HCT116 (cell line): ENCODE measurements at regions not wholly inside any gene's neighbourhood (a gene's known extent, or its start where the extent isn't known, plus 50 kb on each side); places are given as distances from the start of the nearest gene placed in this dataset.

Experiments used
- ATAC-seq: fragments of 200-7000 bp; cut with Tn5 transposase; 2 replicates; pipeline ENCODE4 v1.9.1; 2020; ENCODE audit warnings: mild to moderate bottlenecking, moderate library complexity
- BruUV-seq: library from RNA; stranded (reverse); fragments of 400-500 nt; replicated peaks from 2 replicates; lab custom pipeline; 2021; lab: Mats Ljungman, UMichigan
- CTCF ChIA-PET: fragments of 300-600 bp; sonication (Branson Sonifier 250); formaldehyde crosslinking; loops from one replicate; lab custom pipeline; 2021; ENCODE audit warnings: antibody characterized with exemption; lab: Charles Lee
- POLR2A ChIA-PET: fragments of 300-600, 350-600 bp; sonication (Branson Sonifier 250); formaldehyde crosslinking; loops from one replicate; lab custom pipeline; 2021; ENCODE audit warnings: antibody characterized with exemption; lab: Charles Lee
- RAD21 ChIA-PET, 2 experiments: fragments of 300-600 bp; sonication (Branson Sonifier 250); formaldehyde crosslinking; loops; one replicate each; lab custom pipeline; 2023; ENCODE audit warnings: low total read pairs in 2 of 2; ENCODE audit not compliant: uncharacterized antibody in 2 of 2, unreplicated experiment in 2 of 2, low non-redundant PET in 1 of 2; lab: Charles Lee
- DNase-seq: peaks from one replicate; pipeline ENCODE4 v3.0.0-alpha.2; 2010; ENCODE audit warnings: low read depth, low spot score
- H2AFZ ChIP-seq: fragments of 200-600 bp; shearing (Covaris generic), sonication (generic); 2 replicates; pipeline ENCODE4 v1.6.1; 2017; ENCODE audit warnings: low read depth, mixed run types, mixed read lengths, antibody characterized with exemption, low read length; ENCODE audit not compliant: poor library complexity, severe bottlenecking
- H3K27ac ChIP-seq: 2 replicates; pipeline ENCODE4 v1.5.1; 2012; ENCODE audit warnings: low read depth, low read length
- H3K27me3 ChIP-seq: fragments of 200-600 bp; sonication (generic); 2 replicates; pipeline ENCODE4 v1.6.1; 2016; ENCODE audit warnings: mixed run types, low read length, mixed read lengths; ENCODE audit not compliant: insufficient read depth
- H3K36me3 ChIP-seq, 2 experiments: fragments of 200-500 bp in 1 of 2; fragments of 200-600 bp in 1 of 2; sonication (Bioruptor generic) in 1 of 2; sonication (generic) in 1 of 2; 2 replicates each; pipeline versions ENCODE4 v1.5.1 to v1.6.1; 2014 to 2016; ENCODE audit warnings: low read length in 2 of 2, inconsistent platforms in 1 of 2, mixed read lengths in 1 of 2, mixed run types in 1 of 2; ENCODE audit not compliant: insufficient read depth in 2 of 2, control insufficient read depth in 1 of 2
- H3K4me1 ChIP-seq, 2 experiments: fragments of 200-600 bp in 1 of 2; sonication (generic) in 1 of 2; 2 replicates each; pipeline versions ENCODE4 v1.5.1 to v1.6.1; 2012 to 2017; ENCODE audit warnings: low read length in 2 of 2, inconsistent platforms in 1 of 2, mild to moderate bottlenecking in 1 of 2, mixed read lengths in 1 of 2, mixed run types in 1 of 2, moderate library complexity in 1 of 2; ENCODE audit not compliant: insufficient read depth in 2 of 2, control insufficient read depth in 1 of 2
- H3K4me2 ChIP-seq: fragments of 200-600 bp; sonication (generic); 2 replicates; pipeline ENCODE4 v1.6.1; 2017; ENCODE audit warnings: mixed run types, low read length, mixed read lengths
- H3K4me3 ChIP-seq, 2 experiments: fragments of 200-600 bp in 1 of 2; sonication (generic) in 1 of 2; replicated peaks in 1 of 2; 2 replicates each; pipeline ENCODE4 v1.5.1; 2011 to 2016; ENCODE audit warnings: low read length in 2 of 2, control low read depth in 1 of 2, low read depth in 1 of 2, mild to moderate bottlenecking in 1 of 2, mixed read lengths in 1 of 2, mixed run types in 1 of 2
- H3K79me2 ChIP-seq: fragments of 200-600 bp; sonication (generic); 2 replicates; pipeline ENCODE4 v1.6.1; 2017; ENCODE audit warnings: mild to moderate bottlenecking, mixed run types, low read length, moderate library complexity, mixed read lengths; ENCODE audit not compliant: insufficient read depth
- H3K9ac ChIP-seq: fragments of 200-600 bp; sonication (generic); 2 replicates; pipeline ENCODE4 v1.6.1; 2016; ENCODE audit warnings: low read length, mixed read lengths
- H3K9me2 ChIP-seq: fragments of 200-600 bp; sonication (generic), shearing (Covaris generic); 2 replicates; pipeline ENCODE4 v1.6.1; 2017; ENCODE audit warnings: mixed run types, mild to moderate bottlenecking, moderate library complexity; ENCODE audit not compliant: insufficient read depth
- H3K9me3 ChIP-seq, 2 experiments: fragments of 200-500 bp in 1 of 2; fragments of 200-600 bp in 1 of 2; sonication (Bioruptor generic) in 1 of 2; sonication (generic) in 1 of 2; 2 replicates each; pipeline ENCODE4 v1.6.1; 2014 to 2017; ENCODE audit warnings: low read length in 2 of 2, mixed read lengths in 2 of 2, inconsistent platforms in 1 of 2, low read depth in 1 of 2, mild to moderate bottlenecking in 1 of 2, mixed run types in 1 of 2, moderate library complexity in 1 of 2; ENCODE audit not compliant: control insufficient read depth in 1 of 2, insufficient read depth in 1 of 2
- H4K20me1 ChIP-seq: fragments of 200-600 bp; sonication (generic), shearing (Covaris generic); 2 replicates; pipeline ENCODE4 v1.6.1; 2017; ENCODE audit warnings: mixed run types, mild to moderate bottlenecking, moderate library complexity; ENCODE audit not compliant: insufficient read depth
- MAX ChIP-seq: IDR thresholded peaks from 2 replicates; pipeline ENCODE4 v1.6.1; 2012
- RAD21 ChIP-seq: IDR thresholded peaks from 2 replicates; pipeline ENCODE4 v1.6.1; 2012; ENCODE audit warnings: low read depth, mild to moderate bottlenecking
- TCF7L2 ChIP-seq: IDR thresholded peaks from 2 replicates; pipeline ENCODE4 v1.7.0; 2011; ENCODE audit warnings: borderline replicate concordance, inconsistent platforms; ENCODE audit not compliant: insufficient read depth, insufficient read length; ENCODE audit errors: extremely low read depth
- ZBTB33 ChIP-seq: IDR thresholded peaks from 2 replicates; pipeline ENCODE4 v1.6.1; 2011; ENCODE audit warnings: mild to moderate bottlenecking, low read length, moderate library complexity; ENCODE audit not compliant: insufficient replicate concordance; ENCODE audit errors: extremely low read depth
- ZNF274 ChIP-seq: fragments of 200-500 bp; sonication (Bioruptor generic); IDR thresholded peaks from 2 replicates; pipeline ENCODE4 v1.6.1; 2014; ENCODE audit warnings: mild to moderate bottlenecking, low read depth, low read length, inconsistent platforms
- intact Hi-C: fragments of 100-400 bp; cut with micrococcal nuclease; formaldehyde crosslinking; loops from 2 replicates; pipeline ENCODE4 v1.10.0; 2022
- TF ChIP-seq, protein P1 (sequence below), 3 experiments: fragments of 200-600 bp in 1 of 3; sonication (generic) in 1 of 3; IDR thresholded peaks in 2 of 3; conservative IDR thresholded peaks in 1 of 3; 2 replicates each; pipeline ENCODE4 v1.5.1; 2012 to 2017; ENCODE audit warnings: low read depth in 2 of 3, low read length in 2 of 3, antibody characterized with exemption in 1 of 3, borderline replicate concordance in 1 of 3, control low read depth in 1 of 3, mild to moderate bottlenecking in 1 of 3, mixed read lengths in 1 of 3, mixed run types in 1 of 3, moderate library complexity in 1 of 3; ENCODE audit not compliant: insufficient read depth in 1 of 3

DNA sequence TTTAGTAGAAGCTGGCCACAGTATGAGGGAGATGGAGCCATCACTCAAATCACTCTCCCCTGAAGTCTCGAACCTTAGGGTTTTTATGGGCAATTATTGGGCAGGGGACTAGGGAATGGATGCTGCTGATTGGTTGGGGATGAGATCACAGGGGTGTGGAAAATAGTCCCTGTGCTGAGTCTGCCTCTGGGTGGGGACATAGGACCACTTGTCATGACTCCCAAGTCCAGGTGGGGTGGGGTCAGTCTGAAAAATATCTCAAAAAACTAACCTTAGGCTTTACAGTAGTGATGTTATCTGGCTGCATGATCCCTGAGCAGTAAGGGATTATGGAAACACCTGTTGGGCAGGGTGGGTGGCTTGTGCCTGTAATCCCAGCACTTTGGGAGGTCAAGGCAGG, 98.6 kb downstream of the XRCC2 start:
- no peak overlapping the region for H2AFZ ChIP-seq
- ChIA-PET CTCF (no interaction called here), POLR2A (no interaction called here), RAD21 (no interaction called here)
- no peaks in the 10 kb centered on the region for H3K27me3 ChIP-seq
- H3K4me2 ChIP-seq = no peak overlapping the region
- H3K9me3 ChIP-seq = no peaks in the 10 kb centered on the region
- TF ChIP-seq ZBTB33 = no peak
- TF ChIP-seq MAX = no peak
- TF ChIP-seq ZNF274 = no peak
- no peak for TF ChIP-seq TCF7L2
- TF ChIP-seq RAD21 = no peak; the same call in 1 of the 2 replicates
- TF ChIP-seq, protein P1, sequence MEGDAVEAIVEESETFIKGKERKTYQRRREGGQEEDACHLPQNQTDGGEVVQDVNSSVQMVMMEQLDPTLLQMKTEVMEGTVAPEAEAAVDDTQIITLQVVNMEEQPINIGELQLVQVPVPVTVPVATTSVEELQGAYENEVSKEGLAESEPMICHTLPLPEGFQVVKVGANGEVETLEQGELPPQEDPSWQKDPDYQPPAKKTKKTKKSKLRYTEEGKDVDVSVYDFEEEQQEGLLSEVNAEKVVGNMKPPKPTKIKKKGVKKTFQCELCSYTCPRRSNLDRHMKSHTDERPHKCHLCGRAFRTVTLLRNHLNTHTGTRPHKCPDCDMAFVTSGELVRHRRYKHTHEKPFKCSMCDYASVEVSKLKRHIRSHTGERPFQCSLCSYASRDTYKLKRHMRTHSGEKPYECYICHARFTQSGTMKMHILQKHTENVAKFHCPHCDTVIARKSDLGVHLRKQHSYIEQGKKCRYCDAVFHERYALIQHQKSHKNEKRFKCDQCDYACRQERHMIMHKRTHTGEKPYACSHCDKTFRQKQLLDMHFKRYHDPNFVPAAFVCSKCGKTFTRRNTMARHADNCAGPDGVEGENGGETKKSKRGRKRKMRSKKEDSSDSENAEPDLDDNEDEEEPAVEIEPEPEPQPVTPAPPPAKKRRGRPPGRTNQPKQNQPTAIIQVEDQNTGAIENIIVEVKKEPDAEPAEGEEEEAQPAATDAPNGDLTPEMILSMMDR (IDR thresholded peaks at IDR 0.05 in 2 of 3, conservative IDR thresholded peaks at IDR 0.05 in 1 of 3; ENCODE audit: borderline replicate concordance in 1 of 3, insufficient read depth in 1 of 3, low read depth in 2 of 3, low read length in 2 of 3) = no peak
- no peaks in the 10 kb centered on the region for H3K79me2 ChIP-seq
- no peak for DNase-seq
- ATAC-seq = no peak
- no peaks in the 10 kb centered on the region for H3K9me2 ChIP-seq
- intact Hi-C loops = no loop called here
- H3K4me3 ChIP-seq = no peak overlapping the region
- no peaks in the 10 kb centered on the region for H3K4me1 ChIP-seq
- no peaks in the 10 kb centered on the region for H3K36me3 ChIP-seq
- no peak overlapping the region for H3K27ac ChIP-seq
- no peaks in the 10 kb centered on the region for H4K20me1 ChIP-seq
- no TSS peak for BruUV-seq
- H3K9ac ChIP-seq = no peak overlapping the region
